ENCODE measurements at regions not wholly inside any gene's neighbourhood (a gene's known extent, or its start where the extent isn't known, plus 50 kb on each side); places are given as distances from the start of the nearest gene placed in this dataset.

DNA sequence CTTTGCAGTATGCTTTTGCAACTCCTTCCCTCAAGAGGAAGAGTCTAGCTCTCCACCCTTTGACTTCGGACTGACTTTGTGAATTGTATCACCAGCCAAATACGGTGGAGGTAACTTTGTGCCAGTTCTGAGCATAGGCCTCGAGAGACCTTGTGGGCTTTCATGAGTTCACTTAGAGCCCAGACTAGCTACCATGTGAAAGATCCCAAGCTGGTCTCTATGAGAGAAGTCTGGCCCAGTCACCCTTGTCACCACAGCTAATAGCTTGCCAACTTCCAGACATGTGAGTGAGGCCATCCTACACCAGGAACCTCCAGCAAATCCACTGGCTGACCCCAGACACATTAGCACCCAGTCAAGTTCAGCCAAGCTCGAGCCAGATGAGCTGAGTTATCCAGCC lies 72.2 kb upstream of the EXOC4 start:
- no CpG with 5 or more reads among the region's 4 CpGs for WGBS (ENCODE audit: extremely low coverage, insufficient coverage, insufficient read length)
- no peak for DNase-seq
- Histone ChIP-seq H3K36me3 (ENCODE audit: control insufficient read depth in 1 of 2, insufficient read depth in 2 of 2, low read length in 2 of 2) (no peaks in the 10 kb centered on the region), H2BK120ac (ENCODE audit: insufficient read depth, low read length, poor library complexity) (no peak overlapping the region), H4K12ac (ENCODE audit: low read depth, low read length) (no peak overlapping the region), H3K27ac (ENCODE audit: low read depth, low read length) (no peak overlapping the region), H4K8ac (ENCODE audit: low read depth, low read length) (no peak overlapping the region), H3K27me3 (ENCODE audit: insufficient read depth, low read length) (no peaks in the 10 kb centered on the region), H3K79me1 (ENCODE audit: low read length) (no peaks in the 10 kb centered on the region), H3K79me2 (ENCODE audit: control insufficient read depth, insufficient read depth, low read length, poor library complexity) (no peaks in the 10 kb centered on the region), H3K4ac (ENCODE audit: low read depth, low read length) (no peak overlapping the region), H3K4me1 (ENCODE audit: control insufficient read depth in 1 of 2, insufficient read depth in 2 of 2, low read length in 2 of 2) (no peaks in the 10 kb centered on the region), H2AK5ac (ENCODE audit: low read length) (no peak overlapping the region), H3K9me3 (ENCODE audit: insufficient read depth, low read depth, low read length) (peaks cover 1% of the 10 kb centered on the region), H4K91ac (ENCODE audit: low read depth, low read length) (no peak overlapping the region), H3K4me2 (ENCODE audit: low read length) (no peak overlapping the region), H3K9ac (ENCODE audit: low read length) (no peak overlapping the region), H3K14ac (ENCODE audit: low read length) (no peak overlapping the region), H3K18ac (ENCODE audit: low read length) (no peak overlapping the region), H2BK12ac (ENCODE audit: low read length) (no peak overlapping the region), H3K23ac (ENCODE audit: low read length) (no peak overlapping the region), H3K4me3 (ENCODE audit: low read depth, low read length) (no peak overlapping the region), H2AFZ (ENCODE audit: insufficient read depth, low read length, poor library complexity) (no peak overlapping the region), H2BK5ac (ENCODE audit: low read depth, low read length, poor library complexity) (no peak overlapping the region)

DNA sequence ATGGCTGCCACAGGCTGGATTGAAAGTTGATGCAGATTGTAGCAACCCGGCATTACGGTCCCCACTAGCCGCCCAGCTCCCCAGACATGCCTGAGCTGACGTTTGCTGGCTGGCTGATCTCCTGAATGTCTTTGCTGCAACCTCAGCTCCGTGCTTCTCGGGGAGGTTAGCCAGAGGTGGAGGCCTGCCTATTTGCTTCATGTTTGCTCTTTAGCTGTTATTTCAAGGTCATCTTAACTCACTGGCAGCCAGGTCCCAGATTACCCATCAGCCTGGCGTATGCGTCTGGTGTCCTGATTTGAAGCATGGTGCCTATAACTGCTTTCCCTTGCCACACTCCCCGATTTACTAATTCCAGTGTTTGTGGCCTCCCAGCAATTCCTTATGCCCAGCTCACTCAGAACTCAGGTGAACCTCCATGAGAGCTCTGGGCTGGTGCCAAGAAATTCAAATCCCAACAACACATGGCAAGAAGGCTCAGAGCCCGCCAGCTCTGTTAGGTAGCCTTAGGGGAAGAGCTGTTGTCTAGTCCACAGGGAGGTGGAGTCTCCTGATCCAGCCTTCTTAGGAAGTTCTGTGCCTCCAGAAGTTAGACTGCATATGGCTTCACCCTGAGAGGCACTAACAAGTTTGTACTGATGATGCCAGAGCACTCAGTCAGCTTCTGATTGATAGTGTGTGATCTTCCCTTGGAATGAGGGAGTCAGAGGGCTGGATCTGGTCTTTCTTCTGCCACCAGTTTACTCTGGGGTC lies 69.7 kb upstream of the EXOC4 start:
- Histone ChIP-seq H3K4me2 (ENCODE audit: low read length) (no peak overlapping the region), H3K14ac (ENCODE audit: low read length) (no peak overlapping the region), H3K79me2 (ENCODE audit: control insufficient read depth, insufficient read depth, low read length, poor library complexity) (no peaks in the 10 kb centered on the region), H4K12ac (ENCODE audit: low read depth, low read length) (no peak overlapping the region), H2AFZ (ENCODE audit: insufficient read depth, low read length, poor library complexity) (no peak overlapping the region), H2BK5ac (ENCODE audit: low read depth, low read length, poor library complexity) (no peak overlapping the region), H3K79me1 (ENCODE audit: low read length) (no peaks in the 10 kb centered on the region), H3K36me3 (ENCODE audit: control insufficient read depth in 1 of 2, insufficient read depth in 2 of 2, low read length in 2 of 2) (no peaks in the 10 kb centered on the region), H3K27ac (ENCODE audit: low read depth, low read length) (no peak overlapping the region), H4K91ac (ENCODE audit: low read depth, low read length) (no peak overlapping the region), H2AK5ac (ENCODE audit: low read length) (no peak overlapping the region), H3K27me3 (ENCODE audit: insufficient read depth, low read length) (no peaks in the 10 kb centered on the region), H3K4me1 (ENCODE audit: control insufficient read depth in 1 of 2, insufficient read depth in 2 of 2, low read length in 2 of 2) (no peaks in the 10 kb centered on the region), H4K8ac (ENCODE audit: low read depth, low read length) (no peak overlapping the region), H3K4me3 (ENCODE audit: low read depth, low read length) (no peak overlapping the region), H3K9me3 (ENCODE audit: insufficient read depth, low read depth, low read length) (no peaks in the 10 kb centered on the region), H3K23ac (ENCODE audit: low read length) (no peak overlapping the region), H3K4ac (ENCODE audit: low read depth, low read length) (no peak overlapping the region), H2BK120ac (ENCODE audit: insufficient read depth, low read length, poor library complexity) (no peak overlapping the region), H2BK12ac (ENCODE audit: low read length) (no peak overlapping the region), H3K18ac (ENCODE audit: low read length) (no peak overlapping the region), H3K9ac (ENCODE audit: low read length) (no peak overlapping the region)
- DNase-seq, result no peak
- WGBS (ENCODE audit: extremely low coverage, insufficient coverage, insufficient read length), result no CpG with 5 or more reads among the region's 10 CpGs

DNA sequence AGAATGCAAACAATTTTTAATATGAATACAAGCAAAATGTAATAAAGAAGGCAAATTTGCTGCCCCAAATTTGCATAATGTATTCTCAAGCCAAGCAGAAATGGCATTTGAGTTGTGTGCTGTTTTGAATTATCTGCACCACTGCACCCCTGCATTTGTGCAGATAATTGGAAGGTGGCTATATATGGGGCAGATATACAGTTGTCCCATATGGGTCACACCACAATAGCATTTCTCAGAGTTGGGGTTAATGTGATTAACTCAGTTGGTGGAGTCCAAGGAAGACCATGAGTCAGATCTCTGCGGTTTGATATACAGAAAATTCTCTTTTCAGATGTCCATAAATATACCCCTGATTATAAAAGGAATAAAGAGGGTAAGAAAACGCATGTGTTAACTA lies 68.9 kb upstream of the EXOC4 start:
- no peaks in the 10 kb centered on the region for H3K79me1 ChIP-seq (ENCODE audit: low read length)
- no peak overlapping the region for H2BK120ac ChIP-seq (ENCODE audit: insufficient read depth, low read length, poor library complexity)
- H3K14ac ChIP-seq (ENCODE audit: low read length), result no peak overlapping the region
- H3K9me3 ChIP-seq (ENCODE audit: insufficient read depth, low read depth, low read length), result no peaks in the 10 kb centered on the region
- no peak overlapping the region for H3K18ac ChIP-seq (ENCODE audit: low read length)
- no peak overlapping the region for H4K12ac ChIP-seq (ENCODE audit: low read depth, low read length)
- no peak overlapping the region for H3K27ac ChIP-seq (ENCODE audit: low read depth, low read length)
- H3K27me3 ChIP-seq (ENCODE audit: insufficient read depth, low read length), result no peaks in the 10 kb centered on the region
- no peak overlapping the region for H4K91ac ChIP-seq (ENCODE audit: low read depth, low read length)
- H3K4ac ChIP-seq (ENCODE audit: low read depth, low read length), result no peak overlapping the region
- H2BK12ac ChIP-seq (ENCODE audit: low read length), result no peak overlapping the region
- no peak overlapping the region for H3K9ac ChIP-seq (ENCODE audit: low read length)
- no peak for DNase-seq
- no peaks in the 10 kb centered on the region for H3K4me1 ChIP-seq (ENCODE audit: control insufficient read depth in 1 of 2, insufficient read depth in 2 of 2, low read length in 2 of 2)
- no peak overlapping the region for H2AK5ac ChIP-seq (ENCODE audit: low read length)
- H3K36me3 ChIP-seq (ENCODE audit: control insufficient read depth in 1 of 2, insufficient read depth in 2 of 2, low read length in 2 of 2), result no peaks in the 10 kb centered on the region
- H3K23ac ChIP-seq (ENCODE audit: low read length), result no peak overlapping the region
- H2AFZ ChIP-seq (ENCODE audit: insufficient read depth, low read length, poor library complexity), result no peak overlapping the region
- no peaks in the 10 kb centered on the region for H3K79me2 ChIP-seq (ENCODE audit: control insufficient read depth, insufficient read depth, low read length, poor library complexity)
- WGBS (ENCODE audit: extremely low coverage, insufficient coverage, insufficient read length), result no CpG with 5 or more reads among the region's 2 CpGs
- H3K4me3 ChIP-seq (ENCODE audit: low read depth, low read length), result no peak overlapping the region
- no peak overlapping the region for H2BK5ac ChIP-seq (ENCODE audit: low read depth, low read length, poor library complexity)
- H3K4me2 ChIP-seq (ENCODE audit: low read length), result no peak overlapping the region
- no peak overlapping the region for H4K8ac ChIP-seq (ENCODE audit: low read depth, low read length)

DNA sequence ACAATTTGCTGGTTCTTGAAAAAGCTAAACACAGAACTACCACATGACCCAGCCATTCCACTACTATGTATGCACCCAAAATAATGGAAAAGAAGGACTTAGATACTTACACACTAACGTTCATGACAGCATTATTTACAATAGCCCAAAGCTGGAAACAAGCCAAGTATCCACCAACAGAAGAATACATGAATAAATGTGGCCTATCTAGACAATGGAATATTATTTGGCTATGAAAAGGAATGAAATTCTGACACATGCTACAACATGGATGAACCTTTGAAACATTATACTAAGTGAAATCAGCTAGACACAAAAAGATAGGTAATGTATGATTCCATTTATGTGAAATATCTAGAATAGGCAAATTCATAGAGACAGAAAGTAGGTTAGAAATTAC lies 67.4 kb upstream of the EXOC4 start:
- no peak overlapping the region for H3K4me3 ChIP-seq (ENCODE audit: low read depth, low read length)
- H2AK5ac ChIP-seq (ENCODE audit: low read length), result no peak overlapping the region
- H3K14ac ChIP-seq (ENCODE audit: low read length), result no peak overlapping the region

More for the DNA sequence above, 67.4 kb upstream of the EXOC4 start:
- no peak overlapping the region for H2AFZ ChIP-seq (ENCODE audit: insufficient read depth, low read length, poor library complexity)
- no peaks in the 10 kb centered on the region for H3K27me3 ChIP-seq (ENCODE audit: insufficient read depth, low read length)
- H4K8ac ChIP-seq (ENCODE audit: low read depth, low read length), result no peak overlapping the region
- H3K36me3 ChIP-seq (ENCODE audit: control insufficient read depth in 1 of 2, insufficient read depth in 2 of 2, low read length in 2 of 2), result no peaks in the 10 kb centered on the region
- no peak overlapping the region for H3K18ac ChIP-seq (ENCODE audit: low read length)
- no peak overlapping the region for H3K27ac ChIP-seq (ENCODE audit: low read depth, low read length)
- H2BK120ac ChIP-seq (ENCODE audit: insufficient read depth, low read length, poor library complexity), result no peak overlapping the region
- no peaks in the 10 kb centered on the region for H3K9me3 ChIP-seq (ENCODE audit: insufficient read depth, low read depth, low read length)
- H4K91ac ChIP-seq (ENCODE audit: low read depth, low read length), result no peak overlapping the region
- H4K12ac ChIP-seq (ENCODE audit: low read depth, low read length), result no peak overlapping the region
- no CpG with 5 or more reads among the region's 1 CpG for WGBS (ENCODE audit: extremely low coverage, insufficient coverage, insufficient read length)
- no peak overlapping the region for H3K4ac ChIP-seq (ENCODE audit: low read depth, low read length)
- no peaks in the 10 kb centered on the region for H3K79me1 ChIP-seq (ENCODE audit: low read length)
- H2BK12ac ChIP-seq (ENCODE audit: low read length), result no peak overlapping the region
- H2BK5ac ChIP-seq (ENCODE audit: low read depth, low read length, poor library complexity), result no peak overlapping the region
- no peak overlapping the region for H3K23ac ChIP-seq (ENCODE audit: low read length)
- H3K4me2 ChIP-seq (ENCODE audit: low read length), result no peak overlapping the region
- DNase-seq, result no peak
- no peaks in the 10 kb centered on the region for H3K79me2 ChIP-seq (ENCODE audit: control insufficient read depth, insufficient read depth, low read length, poor library complexity)
- H3K9ac ChIP-seq (ENCODE audit: low read length), result no peak overlapping the region
- no peaks in the 10 kb centered on the region for H3K4me1 ChIP-seq (ENCODE audit: control insufficient read depth in 1 of 2, insufficient read depth in 2 of 2, low read length in 2 of 2)

All from trophoblast cell (in vitro differentiated cells and primary cell).